HCT116 (cell line): ENCODE measurements at regions not wholly inside any gene's neighbourhood (a gene's known extent, or its start where the extent isn't known, plus 50 kb on each side); places are given as distances from the start of the nearest gene placed in this dataset.

ENCODE experiments used
- ATAC-seq: fragments of 200-7000 bp; cut with Tn5 transposase; 2 replicates; pipeline ENCODE4 v1.9.1; 2020; ENCODE audit warnings: mild to moderate bottlenecking, moderate library complexity
- BruUV-seq: library from RNA; stranded (reverse); fragments of 400-500 nt; replicated peaks from 2 replicates; lab custom pipeline; 2021; lab: Mats Ljungman, UMichigan
- CTCF ChIA-PET: fragments of 300-600 bp; sonication (Branson Sonifier 250); formaldehyde crosslinking; loops from one replicate; lab custom pipeline; 2021; ENCODE audit warnings: antibody characterized with exemption; lab: Charles Lee
- POLR2A ChIA-PET: fragments of 300-600, 350-600 bp; sonication (Branson Sonifier 250); formaldehyde crosslinking; loops from one replicate; lab custom pipeline; 2021; ENCODE audit warnings: antibody characterized with exemption; lab: Charles Lee
- RAD21 ChIA-PET, 2 experiments: fragments of 300-600 bp; sonication (Branson Sonifier 250); formaldehyde crosslinking; loops; one replicate each; lab custom pipeline; 2023; ENCODE audit warnings: low total read pairs in 2 of 2; ENCODE audit not compliant: uncharacterized antibody in 2 of 2, unreplicated experiment in 2 of 2, low non-redundant PET in 1 of 2; lab: Charles Lee
- DNase-seq: peaks from one replicate; pipeline ENCODE4 v3.0.0-alpha.2; 2010; ENCODE audit warnings: low read depth, low spot score
- H2AFZ ChIP-seq: fragments of 200-600 bp; shearing (Covaris generic), sonication (generic); 2 replicates; pipeline ENCODE4 v1.6.1; 2017; ENCODE audit warnings: low read depth, mixed run types, mixed read lengths, antibody characterized with exemption, low read length; ENCODE audit not compliant: poor library complexity, severe bottlenecking
- H3K27ac ChIP-seq: 2 replicates; pipeline ENCODE4 v1.5.1; 2012; ENCODE audit warnings: low read depth, low read length
- H3K27me3 ChIP-seq: fragments of 200-600 bp; sonication (generic); 2 replicates; pipeline ENCODE4 v1.6.1; 2016; ENCODE audit warnings: mixed run types, low read length, mixed read lengths; ENCODE audit not compliant: insufficient read depth
- H3K36me3 ChIP-seq, 2 experiments: fragments of 200-500 bp in 1 of 2; fragments of 200-600 bp in 1 of 2; sonication (Bioruptor generic) in 1 of 2; sonication (generic) in 1 of 2; 2 replicates each; pipeline versions ENCODE4 v1.5.1 to v1.6.1; 2014 to 2016; ENCODE audit warnings: low read length in 2 of 2, inconsistent platforms in 1 of 2, mixed read lengths in 1 of 2, mixed run types in 1 of 2; ENCODE audit not compliant: insufficient read depth in 2 of 2, control insufficient read depth in 1 of 2
- H3K4me1 ChIP-seq, 2 experiments: fragments of 200-600 bp in 1 of 2; sonication (generic) in 1 of 2; 2 replicates each; pipeline versions ENCODE4 v1.5.1 to v1.6.1; 2012 to 2017; ENCODE audit warnings: low read length in 2 of 2, inconsistent platforms in 1 of 2, mild to moderate bottlenecking in 1 of 2, mixed read lengths in 1 of 2, mixed run types in 1 of 2, moderate library complexity in 1 of 2; ENCODE audit not compliant: insufficient read depth in 2 of 2, control insufficient read depth in 1 of 2
- H3K4me2 ChIP-seq: fragments of 200-600 bp; sonication (generic); 2 replicates; pipeline ENCODE4 v1.6.1; 2017; ENCODE audit warnings: mixed run types, low read length, mixed read lengths
- H3K4me3 ChIP-seq, 2 experiments: fragments of 200-600 bp in 1 of 2; sonication (generic) in 1 of 2; replicated peaks in 1 of 2; 2 replicates each; pipeline ENCODE4 v1.5.1; 2011 to 2016; ENCODE audit warnings: low read length in 2 of 2, control low read depth in 1 of 2, low read depth in 1 of 2, mild to moderate bottlenecking in 1 of 2, mixed read lengths in 1 of 2, mixed run types in 1 of 2
- H3K79me2 ChIP-seq: fragments of 200-600 bp; sonication (generic); 2 replicates; pipeline ENCODE4 v1.6.1; 2017; ENCODE audit warnings: mild to moderate bottlenecking, mixed run types, low read length, moderate library complexity, mixed read lengths; ENCODE audit not compliant: insufficient read depth
- H3K9ac ChIP-seq: fragments of 200-600 bp; sonication (generic); 2 replicates; pipeline ENCODE4 v1.6.1; 2016; ENCODE audit warnings: low read length, mixed read lengths
- H3K9me2 ChIP-seq: fragments of 200-600 bp; sonication (generic), shearing (Covaris generic); 2 replicates; pipeline ENCODE4 v1.6.1; 2017; ENCODE audit warnings: mixed run types, mild to moderate bottlenecking, moderate library complexity; ENCODE audit not compliant: insufficient read depth
- H3K9me3 ChIP-seq, 2 experiments: fragments of 200-500 bp in 1 of 2; fragments of 200-600 bp in 1 of 2; sonication (Bioruptor generic) in 1 of 2; sonication (generic) in 1 of 2; 2 replicates each; pipeline ENCODE4 v1.6.1; 2014 to 2017; ENCODE audit warnings: low read length in 2 of 2, mixed read lengths in 2 of 2, inconsistent platforms in 1 of 2, low read depth in 1 of 2, mild to moderate bottlenecking in 1 of 2, mixed run types in 1 of 2, moderate library complexity in 1 of 2; ENCODE audit not compliant: control insufficient read depth in 1 of 2, insufficient read depth in 1 of 2
- H4K20me1 ChIP-seq: fragments of 200-600 bp; sonication (generic), shearing (Covaris generic); 2 replicates; pipeline ENCODE4 v1.6.1; 2017; ENCODE audit warnings: mixed run types, mild to moderate bottlenecking, moderate library complexity; ENCODE audit not compliant: insufficient read depth
- CBX3 ChIP-seq: IDR thresholded peaks from 2 replicates; pipeline ENCODE4 v1.6.1; 2012; ENCODE audit warnings: low read depth
- CEBPB ChIP-seq: IDR thresholded peaks from 2 replicates; pipeline ENCODE4 v1.6.1; 2012; ENCODE audit warnings: low read depth
- EGR1 ChIP-seq: IDR thresholded peaks from 2 replicates; pipeline ENCODE4 v1.6.1; 2012; ENCODE audit warnings: low read depth
- ELF1 ChIP-seq: IDR thresholded peaks from 2 replicates; pipeline ENCODE4 v1.6.1; 2012; ENCODE audit warnings: low read depth, borderline replicate concordance
- EZH2 ChIP-seq: fragments of 200-600 bp; sonication (generic); IDR thresholded peaks from 2 replicates; pipeline ENCODE4 v1.6.1; 2017; ENCODE audit warnings: antibody characterized with exemption, mixed run types
- EZH2phosphoT487 ChIP-seq: fragments of 200-600 bp; IDR thresholded peaks from 2 replicates; pipeline ENCODE4 v1.6.1; 2018; ENCODE audit warnings: antibody characterized with exemption, borderline replicate concordance
- POLR2AphosphoS5 ChIP-seq: IDR thresholded peaks from 2 replicates; pipeline ENCODE4 v1.6.1; 2011; ENCODE audit warnings: mild to moderate bottlenecking, low read depth, low read length, moderate library complexity
- RAD21 ChIP-seq: IDR thresholded peaks from 2 replicates; pipeline ENCODE4 v1.6.1; 2012; ENCODE audit warnings: low read depth, mild to moderate bottlenecking
- SIN3A ChIP-seq: IDR thresholded peaks from 2 replicates; pipeline ENCODE4 v1.6.1; 2012; ENCODE audit warnings: low read depth
- SP1 ChIP-seq: IDR thresholded peaks from 2 replicates; pipeline ENCODE4 v1.6.1; 2012; ENCODE audit warnings: low read depth
- SRF ChIP-seq: IDR thresholded peaks from 2 replicates; pipeline ENCODE4 v1.6.1; 2012; ENCODE audit warnings: low read depth
- YY1 ChIP-seq: IDR thresholded peaks from 2 replicates; pipeline ENCODE4 v1.6.1; 2011; ENCODE audit warnings: low read length, low read depth, moderate library complexity, mild to moderate bottlenecking; ENCODE audit not compliant: insufficient replicate concordance; ENCODE audit errors: extremely low read depth
- ZNF274 ChIP-seq: fragments of 200-500 bp; sonication (Bioruptor generic); IDR thresholded peaks from 2 replicates; pipeline ENCODE4 v1.6.1; 2014; ENCODE audit warnings: mild to moderate bottlenecking, low read depth, low read length, inconsistent platforms
- intact Hi-C: fragments of 100-400 bp; cut with micrococcal nuclease; formaldehyde crosslinking; loops from 2 replicates; pipeline ENCODE4 v1.10.0; 2022
- TF ChIP-seq, protein P1 (sequence below): IDR thresholded peaks from 2 replicates; pipeline ENCODE4 v1.6.1; 2012
- TF ChIP-seq, protein P2 (sequence below), 3 experiments: fragments of 200-600 bp in 1 of 3; sonication (generic) in 1 of 3; IDR thresholded peaks in 2 of 3; conservative IDR thresholded peaks in 1 of 3; 2 replicates each; pipeline ENCODE4 v1.5.1; 2012 to 2017; ENCODE audit warnings: low read depth in 2 of 3, low read length in 2 of 3, antibody characterized with exemption in 1 of 3, borderline replicate concordance in 1 of 3, control low read depth in 1 of 3, mild to moderate bottlenecking in 1 of 3, mixed read lengths in 1 of 3, mixed run types in 1 of 3, moderate library complexity in 1 of 3; ENCODE audit not compliant: insufficient read depth in 1 of 3

DNA sequence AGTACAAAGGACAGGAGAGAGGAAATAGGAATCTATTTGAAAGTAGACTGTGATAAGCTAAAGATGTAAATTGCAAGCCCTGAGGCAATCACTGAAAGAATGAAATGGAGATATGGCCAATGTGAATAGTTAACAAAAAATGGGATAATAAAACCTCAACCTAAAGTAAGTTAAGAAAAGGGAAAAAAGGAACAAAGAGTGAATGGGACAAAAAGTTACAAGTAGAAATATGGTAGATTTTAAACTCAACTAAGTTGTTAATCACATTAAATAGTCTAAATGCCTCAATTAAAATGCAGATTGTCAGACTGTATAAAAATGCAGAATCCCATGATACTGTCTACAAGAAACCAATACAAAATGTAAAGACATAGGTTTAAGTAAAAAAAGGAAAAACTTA is 165.2 kb upstream of the RBMS1 start:
- DNase-seq: no peak
- Histone ChIP-seq H4K20me1 (no peaks in the 10 kb centered on the region), H3K4me3 (no peak overlapping the region)
- intact Hi-C loops: no loop called here
- TF ChIP-seq CEBPB (no peak), SRF (no peak), EGR1 (no peak)
- TF ChIP-seq, protein P1, sequence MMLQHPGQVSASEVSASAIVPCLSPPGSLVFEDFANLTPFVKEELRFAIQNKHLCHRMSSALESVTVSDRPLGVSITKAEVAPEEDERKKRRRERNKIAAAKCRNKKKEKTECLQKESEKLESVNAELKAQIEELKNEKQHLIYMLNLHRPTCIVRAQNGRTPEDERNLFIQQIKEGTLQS: no peak
- TF ChIP-seq, all 23 proteins: peak for 0
- H3K27me3 ChIP-seq: no peaks in the 10 kb centered on the region
- no peaks in the 10 kb centered on the region for H3K4me1 ChIP-seq
- no peaks in the 10 kb centered on the region for H3K9me2 ChIP-seq
- CTCF ChIA-PET: no interaction called here
- no peaks in the 10 kb centered on the region for H3K79me2 ChIP-seq
- no peaks in the 10 kb centered on the region for H3K36me3 ChIP-seq
- RAD21 ChIA-PET: no interaction called here
- H2AFZ ChIP-seq: no peak overlapping the region
- H3K9me3 ChIP-seq: no peaks in the 10 kb centered on the region
- H3K27ac ChIP-seq: no peak overlapping the region
- H3K4me2 ChIP-seq: no peak overlapping the region
- no peak for ATAC-seq
- POLR2A ChIA-PET: no interaction called here
- H3K9ac ChIP-seq: no peak overlapping the region
- no TSS peak for BruUV-seq

DNA sequence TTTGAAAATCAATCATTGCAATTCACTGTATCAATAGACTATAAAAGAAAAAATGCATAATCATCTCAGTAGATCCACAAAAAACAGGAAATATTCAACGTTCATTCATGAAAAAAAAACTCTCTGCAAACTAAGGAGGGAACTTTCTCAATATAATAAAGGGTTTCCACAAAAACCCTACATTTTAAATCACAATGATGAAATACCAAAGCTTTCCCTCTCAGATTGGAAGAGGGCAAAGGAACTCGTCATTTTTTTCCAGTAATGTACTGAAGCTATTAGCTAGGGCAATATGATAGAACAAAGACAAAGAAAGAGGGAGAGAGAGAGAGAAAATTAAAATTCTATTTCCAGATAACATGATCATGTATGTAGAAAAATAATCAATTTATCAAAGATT is 167.1 kb upstream of the RBMS1 start:
- ChIA-PET CTCF (no interaction called here), RAD21 (no interaction called here), POLR2A (no interaction called here)
- no peaks in the 10 kb centered on the region for H3K27me3 ChIP-seq
- no peak overlapping the region for H3K9ac ChIP-seq
- H3K4me3 ChIP-seq: no peak overlapping the region
- no peak for DNase-seq
- no peak overlapping the region for H3K27ac ChIP-seq
- H3K79me2 ChIP-seq: no peaks in the 10 kb centered on the region
- BruUV-seq: no TSS peak
- H2AFZ ChIP-seq: no peak overlapping the region
- H4K20me1 ChIP-seq: no peaks in the 10 kb centered on the region
- intact Hi-C loops: no loop called here
- no peak for ATAC-seq
- H3K36me3 ChIP-seq: no peaks in the 10 kb centered on the region
- H3K4me2 ChIP-seq: no peak overlapping the region
- no peaks in the 10 kb centered on the region for H3K9me3 ChIP-seq
- H3K9me2 ChIP-seq: no peaks in the 10 kb centered on the region
- TF ChIP-seq YY1 (no peak), ZNF274 (no peak), ELF1 (no peak), SRF (no peak), CEBPB (no peak), EZH2 (no peak), SP1 (no peak), SIN3A (no peak), EZH2phosphoT487 (no peak), POLR2AphosphoS5 (no peak), RAD21 (no peak), CBX3 (no peak)
- TF ChIP-seq, protein P2, sequence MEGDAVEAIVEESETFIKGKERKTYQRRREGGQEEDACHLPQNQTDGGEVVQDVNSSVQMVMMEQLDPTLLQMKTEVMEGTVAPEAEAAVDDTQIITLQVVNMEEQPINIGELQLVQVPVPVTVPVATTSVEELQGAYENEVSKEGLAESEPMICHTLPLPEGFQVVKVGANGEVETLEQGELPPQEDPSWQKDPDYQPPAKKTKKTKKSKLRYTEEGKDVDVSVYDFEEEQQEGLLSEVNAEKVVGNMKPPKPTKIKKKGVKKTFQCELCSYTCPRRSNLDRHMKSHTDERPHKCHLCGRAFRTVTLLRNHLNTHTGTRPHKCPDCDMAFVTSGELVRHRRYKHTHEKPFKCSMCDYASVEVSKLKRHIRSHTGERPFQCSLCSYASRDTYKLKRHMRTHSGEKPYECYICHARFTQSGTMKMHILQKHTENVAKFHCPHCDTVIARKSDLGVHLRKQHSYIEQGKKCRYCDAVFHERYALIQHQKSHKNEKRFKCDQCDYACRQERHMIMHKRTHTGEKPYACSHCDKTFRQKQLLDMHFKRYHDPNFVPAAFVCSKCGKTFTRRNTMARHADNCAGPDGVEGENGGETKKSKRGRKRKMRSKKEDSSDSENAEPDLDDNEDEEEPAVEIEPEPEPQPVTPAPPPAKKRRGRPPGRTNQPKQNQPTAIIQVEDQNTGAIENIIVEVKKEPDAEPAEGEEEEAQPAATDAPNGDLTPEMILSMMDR (IDR thresholded peaks at IDR 0.05 in 2 of 3, conservative IDR thresholded peaks at IDR 0.05 in 1 of 3; ENCODE audit: borderline replicate concordance in 1 of 3, insufficient read depth in 1 of 3, low read depth in 2 of 3, low read length in 2 of 3): no peak
- H3K4me1 ChIP-seq: peaks cover 2 to 5% of the 10 kb centered on the region in 2 experiments; a peak in 3 of 4 replicates
